ENCODE measurements at regions not wholly inside any gene's neighbourhood (a gene's known extent, or its start where the extent isn't known, plus 50 kb on each side); places are given as distances from the start of the nearest gene placed in this dataset.

GRCh38 chr18:47595831-47596501 lies 334.5 kb downstream of the SMAD2 start:
- TF ChIP-seq CTCF (IDR thresholded peaks at IDR 0.05) (no peak), POLR2AphosphoS5 (IDR thresholded peaks at IDR 0.05) (no peak), POLR2A (IDR thresholded peaks at IDR 0.05) (no peak), EP300 (IDR thresholded peaks at IDR 0.05) (no peak)
